Parathyroid adenoma (tissue), 2 donors: ENCODE measurements at regions not wholly inside any gene's neighbourhood (a gene's known extent, or its start where the extent isn't known, plus 50 kb on each side); places are given as distances from the start of the nearest gene placed in this dataset.

Experiments used
- H2AFZ ChIP-seq: fragments of 300-600 bp; sonication (generic); one replicate; pipeline ENCODE4 v1.7.0; 2017; ENCODE audit warnings: antibody characterized with exemption, mild to moderate bottlenecking
- H3K27ac ChIP-seq: fragments of 300-600 bp; sonication (generic); one replicate; pipeline ENCODE4 v1.7.0; 2017
- H3K27me3 ChIP-seq: fragments of 300-600 bp; sonication (generic); one replicate; pipeline ENCODE4 v1.7.0; 2017; ENCODE audit warnings: low read length; ENCODE audit not compliant: control insufficient read depth, insufficient read depth
- H3K36me3 ChIP-seq: fragments of 300-600 bp; sonication (generic); one replicate; pipeline ENCODE4 v1.7.0; 2017; ENCODE audit warnings: low read length; ENCODE audit not compliant: control insufficient read depth, insufficient read depth
- H3K4me1 ChIP-seq: fragments of 300-600 bp; sonication (generic); one replicate; pipeline ENCODE4 v1.7.0; 2017; ENCODE audit warnings: control low read depth
- H3K4me2 ChIP-seq: fragments of 300-600 bp; sonication (generic); one replicate; pipeline ENCODE4 v1.7.0; 2017; ENCODE audit warnings: low read length
- H3K4me3 ChIP-seq: fragments of 300-600 bp; sonication (generic); one replicate; pipeline ENCODE4 v1.7.0; 2017; ENCODE audit warnings: low read depth, low read length
- H3K79me2 ChIP-seq: fragments of 300-600 bp; sonication (generic); one replicate; pipeline ENCODE4 v1.7.0; 2017; ENCODE audit warnings: control low read depth
- H3K9ac ChIP-seq: fragments of 300-600 bp; sonication (generic); one replicate; pipeline ENCODE4 v1.7.0; 2017; ENCODE audit warnings: mild to moderate bottlenecking
- H3K9me3 ChIP-seq: fragments of 300-600 bp; sonication (generic); one replicate; pipeline ENCODE4 v1.7.0; 2017; ENCODE audit warnings: low read length; ENCODE audit not compliant: control insufficient read depth
- CTCF ChIP-seq: fragments of 300-600 bp; sonication (generic); IDR thresholded peaks from one replicate; pipeline ENCODE4 v1.7.0; 2017; ENCODE audit warnings: antibody characterized with exemption, mild to moderate bottlenecking
- donor health status: primary hyperparathyroidism.

GRCh38 chr1:20432341-20432740 lies 53.7 kb downstream of the CAMK2N1 start:
- Histone ChIP-seq H3K79me2 (no peaks in the 10 kb centered on the region), H3K27me3 (no peaks in the 10 kb centered on the region), H3K4me3 (no peak overlapping the region), H3K36me3 (no peaks in the 10 kb centered on the region), H3K9me3 (no peaks in the 10 kb centered on the region), H2AFZ (no peak overlapping the region), H3K4me2 (no peak overlapping the region), H3K4me1 (no peaks in the 10 kb centered on the region), H3K9ac (no peak overlapping the region), H3K27ac (no peak overlapping the region)
- TF ChIP-seq CTCF: no peak

- Histone ChIP-seq H2AFZ (no peak overlapping the region), H3K27ac (no peak overlapping the region), H3K27me3 (no peaks in the 10 kb centered on the region), H3K9me3 (no peaks in the 10 kb centered on the region), H3K4me2 (no peak overlapping the region), H3K9ac (no peak overlapping the region), H3K79me2 (no peaks in the 10 kb centered on the region), H3K4me3 (no peak overlapping the region), H3K4me1 (no peaks in the 10 kb centered on the region), H3K36me3 (no peaks in the 10 kb centered on the region)
- no peak for TF ChIP-seq CTCF
Observed at GRCh38 chr1:20431176-20431460, 54.9 kb downstream of the CAMK2N1 start.

GRCh38 chr1:20430355-20431175 lies 55.4 kb downstream of the CAMK2N1 start:
- Histone ChIP-seq H3K9me3 (no peaks in the 10 kb centered on the region), H3K36me3 (no peaks in the 10 kb centered on the region), H3K4me2 (no peak overlapping the region), H3K79me2 (no peaks in the 10 kb centered on the region), H3K27me3 (no peaks in the 10 kb centered on the region), H3K4me1 (no peaks in the 10 kb centered on the region), H3K4me3 (no peak overlapping the region), H2AFZ (no peak overlapping the region), H3K27ac (no peak overlapping the region), H3K9ac (no peak overlapping the region)
- peak; percentile 61 for TF ChIP-seq CTCF

GRCh38 chr1:20429296-20429695 lies 56.7 kb downstream of the CAMK2N1 start:
- H3K4me3 ChIP-seq: no peak overlapping the region
- no peaks in the 10 kb centered on the region for H3K9me3 ChIP-seq
- no peak overlapping the region for H3K4me2 ChIP-seq
- no peaks in the 10 kb centered on the region for H3K36me3 ChIP-seq
- no peaks in the 10 kb centered on the region for H3K27me3 ChIP-seq
- H3K4me1 ChIP-seq: no peaks in the 10 kb centered on the region
- H3K9ac ChIP-seq: no peak overlapping the region
- no peak overlapping the region for H3K27ac ChIP-seq
- TF ChIP-seq CTCF: no peak
- H3K79me2 ChIP-seq: no peaks in the 10 kb centered on the region
- H2AFZ ChIP-seq: no peak overlapping the region

GRCh38 chr1:20428841-20429240 lies 57.2 kb downstream of the CAMK2N1 start:
- Histone ChIP-seq H3K27ac (no peak overlapping the region), H3K4me1 (no peaks in the 10 kb centered on the region), H3K79me2 (no peaks in the 10 kb centered on the region), H3K4me2 (no peak overlapping the region), H2AFZ (no peak overlapping the region), H3K36me3 (no peaks in the 10 kb centered on the region), H3K9ac (no peak overlapping the region), H3K4me3 (no peak overlapping the region), H3K27me3 (no peaks in the 10 kb centered on the region), H3K9me3 (no peaks in the 10 kb centered on the region)
- no peak for TF ChIP-seq CTCF
